Epithelial cell of esophagus (primary cell): ENCODE measurements at regions not wholly inside any gene's neighbourhood (a gene's known extent, or its start where the extent isn't known, plus 50 kb on each side); places are given as distances from the start of the nearest gene placed in this dataset.

ENCODE experiments used
- DNase-seq: peaks from one replicate; pipeline ENCODE4 v3.0.0; 2010; ENCODE audit warnings: low read depth
- H3K4me3 ChIP-seq: 2 replicates; pipeline ENCODE4 v1.5.1; 2011; ENCODE audit warnings: mild to moderate bottlenecking, low read length, control low read depth
- CTCF ChIP-seq: IDR thresholded peaks from 2 replicates; pipeline ENCODE4 v1.5.1; 2011; ENCODE audit warnings: low read depth, mild to moderate bottlenecking, low read length, control low read depth, inconsistent platforms; ENCODE audit not compliant: insufficient read depth; ENCODE audit errors: missing control alignments

- no peak for TF ChIP-seq CTCF
- peak; percentile 32 for DNase-seq
- H3K4me3 ChIP-seq = no peak overlapping the region
Measured at GRCh38 chr6:1553562-1554083, 56.1 kb upstream of the FOXC1 start.

- TF ChIP-seq CTCF = no peak
- peak overlapping the region; percentile 65 for H3K4me3 ChIP-seq
- no peak for DNase-seq
Measured at GRCh38 chr6:1554141-1554475, 55.6 kb upstream of the FOXC1 start.

- H3K4me3 ChIP-seq = peak overlapping the region; percentile 65
- peak; percentile 42 for TF ChIP-seq CTCF
- peak; percentile 50 for DNase-seq
Measured at GRCh38 chr6:1554476-1555310, 55.0 kb upstream of the FOXC1 start.

- H3K4me3 ChIP-seq = no peak overlapping the region
- TF ChIP-seq CTCF = no peak
- no peak for DNase-seq
Measured at GRCh38 chr6:1558388-1558787, 51.3 kb upstream of the FOXC1 start.
